Left ventricle myocardium inferior (tissue), 1 donor: ENCODE measurements at regions not wholly inside any gene's neighbourhood (a gene's known extent, or its start where the extent isn't known, plus 50 kb on each side); places are given as distances from the start of the nearest gene placed in this dataset.

ENCODE experiments used
- DNase-seq: peaks from one replicate; pipeline ENCODE4 v3.0.0-alpha.2; 2020
- H3K27ac ChIP-seq: fragments of 200-600 bp; replicated peaks from 2 replicates; pipeline ENCODE4 v1.8.0; 2021
- H3K27me3 ChIP-seq: fragments of 200-600 bp; 2 replicates; pipeline ENCODE4 v1.8.0; 2021; ENCODE audit warnings: low read depth
- H3K36me3 ChIP-seq: fragments of 200-600 bp; 2 replicates; pipeline ENCODE4 v1.8.0; 2021
- H3K4me1 ChIP-seq: fragments of 200-600 bp; 2 replicates; pipeline ENCODE4 v1.8.0; 2021
- H3K4me3 ChIP-seq: fragments of 200-600 bp; 2 replicates; pipeline ENCODE4 v1.8.0; 2021; ENCODE audit warnings: mild to moderate bottlenecking, moderate library complexity
- H3K9me3 ChIP-seq: fragments of 200-600 bp; replicated peaks from 2 replicates; pipeline ENCODE4 v1.8.0; 2021
- CTCF ChIP-seq: fragments of 200-600 bp; IDR thresholded peaks from 2 replicates; pipeline ENCODE4 v1.8.0; 2021; ENCODE audit warnings: antibody characterized with exemption, mild to moderate bottlenecking, borderline replicate concordance
- intact Hi-C: fragments of 100-400 bp; cut with micrococcal nuclease; formaldehyde crosslinking; loops from one replicate; pipeline ENCODE4 v1.11.0; 2022
- donor health status: DM: no; HTN: yes; CAD: no; lungs with severe emphysema.

GRCh38 chr1:239722035-239722434 is 335.7 kb downstream of the CHRM3 start:
- DNase-seq: no peak
- Histone ChIP-seq H3K27ac (no peak overlapping the region), H3K36me3 (no peaks in the 10 kb centered on the region), H3K4me3 (no peak overlapping the region), H3K27me3 (no peaks in the 10 kb centered on the region), H3K4me1 (no peaks in the 10 kb centered on the region), H3K9me3 (no peaks in the 10 kb centered on the region)
- no peak for TF ChIP-seq CTCF
- intact Hi-C loops: no loop called here

- no peak overlapping the region for H3K27ac ChIP-seq
- no peaks in the 10 kb centered on the region for H3K4me1 ChIP-seq
- H3K4me3 ChIP-seq: no peak overlapping the region
- no peak for TF ChIP-seq CTCF
- intact Hi-C loops: no loop called here
- no peak for DNase-seq
- H3K27me3 ChIP-seq: no peaks in the 10 kb centered on the region
- H3K36me3 ChIP-seq: no peaks in the 10 kb centered on the region
- H3K9me3 ChIP-seq: no peaks in the 10 kb centered on the region
These were observed 337.5 kb downstream of the CHRM3 start for GRCh38 chr1:239723776-239724367.

- Histone ChIP-seq H3K4me3 (no peak overlapping the region), H3K27ac (no peak overlapping the region), H3K9me3 (no peaks in the 10 kb centered on the region), H3K27me3 (no peaks in the 10 kb centered on the region), H3K36me3 (no peaks in the 10 kb centered on the region), H3K4me1 (no peaks in the 10 kb centered on the region)
- TF ChIP-seq CTCF: no peak
- intact Hi-C loops: no loop called here
- DNase-seq: no peak
These were observed 339.0 kb downstream of the CHRM3 start for GRCh38 chr1:239725371-239725770.

- Histone ChIP-seq H3K27ac (no peak overlapping the region), H3K4me3 (no peak overlapping the region), H3K9me3 (no peaks in the 10 kb centered on the region), H3K27me3 (no peaks in the 10 kb centered on the region), H3K4me1 (no peaks in the 10 kb centered on the region), H3K36me3 (no peaks in the 10 kb centered on the region)
- no peak for TF ChIP-seq CTCF
- DNase-seq: no peak
- intact Hi-C loops: no loop called here
These were observed 339.6 kb downstream of the CHRM3 start for GRCh38 chr1:239725933-239726332.

GRCh38 chr1:239730378-239730777 is 344.0 kb downstream of the CHRM3 start:
- H3K4me3 ChIP-seq: no peak overlapping the region

More at GRCh38 chr1:239730378-239730777, 344.0 kb downstream of the CHRM3 start:
- H3K27me3 ChIP-seq: no peaks in the 10 kb centered on the region
- H3K36me3 ChIP-seq: no peaks in the 10 kb centered on the region
- H3K9me3 ChIP-seq: no peaks in the 10 kb centered on the region
- no peak for TF ChIP-seq CTCF
- DNase-seq: no peak
- intact Hi-C loops: no loop called here
- no peak overlapping the region for H3K27ac ChIP-seq
- H3K4me1 ChIP-seq: no peaks in the 10 kb centered on the region
